H1 (cell line): ENCODE measurements at regions not wholly inside any gene's neighbourhood (a gene's known extent, or its start where the extent isn't known, plus 50 kb on each side); places are given as distances from the start of the nearest gene placed in this dataset.

ENCODE experiments used
- BRCA1 ChIP-seq: IDR thresholded peaks from 2 replicates; pipeline ENCODE4 v1.6.1; 2012; ENCODE audit warnings: low read depth, low read length, improper control_type of control experiment
- JUN ChIP-seq: IDR thresholded peaks from 2 replicates; pipeline ENCODE4 v1.6.1; 2011; ENCODE audit warnings: low read depth, mild to moderate bottlenecking, improper control_type of control experiment, low read length
- RFX5 ChIP-seq: IDR thresholded peaks from 2 replicates; pipeline ENCODE4 v1.6.1; 2011; ENCODE audit warnings: low read depth, low read length, improper control_type of control experiment, borderline replicate concordance

DNA sequence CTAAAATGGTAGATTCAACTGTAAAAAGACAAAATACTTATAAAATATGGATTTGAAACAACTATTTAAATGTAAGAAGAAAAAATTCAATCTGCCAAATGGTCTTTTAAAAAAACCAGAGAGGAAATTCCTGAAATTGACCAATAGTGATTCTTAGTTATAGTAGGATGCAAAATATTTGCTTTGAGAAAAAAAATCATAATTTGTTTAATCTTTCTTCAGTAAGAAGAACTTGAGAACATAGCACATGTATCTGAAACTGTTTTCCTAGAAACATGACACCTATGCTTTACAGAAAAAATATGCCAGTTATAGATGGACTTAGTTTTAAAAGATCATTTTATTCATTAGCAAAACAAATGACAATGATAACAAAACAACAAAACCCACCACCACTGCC, 186.9 kb upstream of the CD180 start (continued):
- no peak for TF ChIP-seq BRCA1
- no peak for TF ChIP-seq JUN
- no peak for TF ChIP-seq RFX5
